ENCODE measurements at regions not wholly inside any gene's neighbourhood (a gene's known extent, or its start where the extent isn't known, plus 50 kb on each side); places are given as distances from the start of the nearest gene placed in this dataset.
"Not testable (repeated sequence)": the region's sequence is repeated elsewhere in the genome, so short reads cannot be mapped to it uniquely, and the experiment has no call there.

- DNase-seq (ENCODE audit: low spot score): not testable (repeated sequence)
Measured at GRCh38 chr1:91207691-91208090, 185.9 kb upstream of the ZNF644 start.

GRCh38 chr1:91204150-91204549 is 182.3 kb upstream of the ZNF644 start:
- not testable (repeated sequence) for DNase-seq (ENCODE audit: low spot score)

DNA sequence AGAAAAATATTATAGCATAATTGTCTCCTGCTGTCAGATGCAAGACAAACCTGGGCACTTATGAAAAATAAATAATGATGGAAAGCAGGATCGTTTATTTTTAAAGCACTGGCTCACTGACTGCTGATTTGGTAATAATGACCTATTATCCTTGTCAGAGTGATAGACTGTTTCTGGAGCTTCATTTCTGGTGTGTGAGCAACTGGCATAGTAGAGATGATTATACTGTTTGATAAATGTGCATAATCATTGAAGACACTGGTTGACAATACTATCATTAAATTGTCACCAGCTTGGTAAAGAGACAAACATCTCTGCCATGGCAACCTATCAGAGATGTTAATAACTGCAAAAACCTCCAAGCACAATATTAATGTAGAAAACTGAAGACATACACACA is 179.9 kb upstream of the ZNF644 start:
- DNase-seq (ENCODE audit: low spot score): no peak

DNA sequence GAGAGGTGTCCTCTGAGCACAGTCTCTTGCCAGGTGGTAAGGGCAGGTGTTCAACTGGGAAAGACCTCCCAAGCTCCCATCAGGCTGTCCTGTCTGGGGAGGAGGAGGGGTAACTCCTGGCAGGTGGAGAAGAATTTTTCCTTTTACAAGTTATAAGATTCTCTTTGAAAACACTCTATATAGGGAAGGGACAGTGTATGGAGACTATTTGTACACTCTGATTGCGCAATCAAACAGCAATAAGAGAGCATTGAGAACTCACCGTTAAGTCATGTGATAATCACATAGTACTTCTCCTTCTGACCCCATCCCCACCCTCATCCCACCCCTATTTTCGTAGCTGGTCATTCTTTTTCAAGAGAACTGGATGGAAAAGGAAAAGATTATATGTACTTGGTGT is 179.3 kb upstream of the ZNF644 start:
- DNase-seq (ENCODE audit: low spot score): no peak

GRCh38 chr1:91200675-91201074 is 178.8 kb upstream of the ZNF644 start:
- DNase-seq (ENCODE audit: low spot score): no peak

- no peak for DNase-seq (ENCODE audit: low spot score)
Measured at GRCh38 chr1:91199988-91200387, 178.2 kb upstream of the ZNF644 start.

DNA sequence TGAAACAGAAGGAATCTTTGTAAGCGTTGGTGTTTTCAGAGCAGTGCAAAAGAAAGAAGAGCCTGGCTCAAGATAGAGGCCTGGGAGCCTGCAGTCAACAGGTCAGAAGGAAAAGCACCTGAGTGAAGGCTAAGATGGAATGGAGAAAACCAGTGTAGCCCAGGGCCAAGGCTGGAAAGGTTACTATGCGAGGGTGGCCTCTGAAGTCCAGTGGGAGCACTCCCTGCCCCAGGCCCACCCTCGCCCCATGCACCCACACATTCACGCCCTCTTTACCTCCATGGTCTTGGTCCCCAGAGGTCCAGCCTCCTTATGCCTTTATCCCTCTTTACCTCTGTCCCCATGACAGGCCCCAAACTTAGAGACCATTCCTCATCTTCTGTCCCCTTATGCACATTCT is 169.2 kb upstream of the ZNF644 start:
- no peak for DNase-seq (ENCODE audit: low spot score)

DNA sequence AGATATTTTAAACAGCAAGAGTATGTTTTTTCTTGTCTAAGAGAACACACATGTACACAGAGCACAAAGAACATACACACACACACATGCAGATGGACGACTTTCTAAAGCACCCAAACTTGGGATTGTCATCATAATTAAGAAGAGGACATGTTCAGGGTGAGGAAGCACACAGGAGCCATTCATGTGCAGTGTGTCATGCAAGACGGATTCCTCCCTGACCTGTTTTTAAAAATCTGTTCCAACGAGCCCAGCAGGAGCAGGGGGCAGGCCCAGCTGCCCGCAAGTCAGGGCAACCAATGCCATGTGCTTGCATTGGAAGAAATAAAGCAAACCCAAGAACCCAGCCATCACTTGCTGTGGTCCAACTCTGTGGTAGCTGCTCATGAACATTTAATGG is 167.3 kb upstream of the ZNF644 start:
- no peak for DNase-seq (ENCODE audit: low spot score)

GRCh38 chr1:91182807-91183206 is 161.0 kb upstream of the ZNF644 start:
- not testable (repeated sequence) for DNase-seq (ENCODE audit: low spot score)

DNA sequence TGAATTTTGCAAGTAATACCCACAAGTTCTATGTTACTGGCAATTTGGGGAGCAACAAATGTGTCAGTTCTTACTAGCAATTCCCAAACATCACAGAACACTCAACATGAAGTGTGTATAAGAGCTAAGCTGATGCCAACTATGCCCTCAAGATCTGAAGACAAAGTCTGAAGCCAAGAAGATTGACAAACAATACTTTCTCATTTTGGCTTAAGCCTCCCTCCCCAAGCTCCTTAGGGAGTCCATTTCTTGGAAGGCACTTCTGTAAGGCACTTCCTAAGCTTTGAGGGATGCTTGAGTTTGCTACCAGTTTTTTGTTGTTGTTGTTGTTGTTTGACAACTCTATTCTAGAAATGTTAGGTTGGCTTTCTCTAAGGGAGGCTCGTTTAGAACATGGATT is 154.4 kb upstream of the ZNF644 start:
- DNase-seq (ENCODE audit: low spot score): no peak

DNA sequence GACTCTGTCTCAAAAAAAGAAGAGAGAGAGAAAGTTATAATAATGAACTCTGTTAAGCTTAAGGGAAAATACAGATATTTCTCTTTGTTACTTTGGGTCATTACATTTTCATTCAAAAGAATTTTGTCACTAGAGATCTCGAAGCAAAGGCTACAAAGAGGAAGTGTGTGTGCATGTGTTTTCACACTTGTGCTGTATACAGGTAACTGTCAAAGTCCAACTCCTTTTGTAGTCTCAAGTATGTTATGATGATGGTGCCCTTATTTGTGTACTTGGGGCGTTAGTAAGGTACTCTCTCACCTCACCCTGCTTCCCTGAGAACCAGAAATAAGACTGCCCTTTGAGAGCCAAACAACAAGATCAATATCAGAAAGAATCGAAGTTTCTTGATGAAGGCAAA is 152.9 kb upstream of the ZNF644 start:
- no peak for DNase-seq (ENCODE audit: low spot score)

- no peak for DNase-seq (ENCODE audit: low spot score)
Measured at GRCh38 chr1:91173346-91173890, 151.6 kb upstream of the ZNF644 start.

- no peak for DNase-seq (ENCODE audit: low spot score)
Measured at GRCh38 chr1:91172541-91172940, 150.7 kb upstream of the ZNF644 start.

DNA sequence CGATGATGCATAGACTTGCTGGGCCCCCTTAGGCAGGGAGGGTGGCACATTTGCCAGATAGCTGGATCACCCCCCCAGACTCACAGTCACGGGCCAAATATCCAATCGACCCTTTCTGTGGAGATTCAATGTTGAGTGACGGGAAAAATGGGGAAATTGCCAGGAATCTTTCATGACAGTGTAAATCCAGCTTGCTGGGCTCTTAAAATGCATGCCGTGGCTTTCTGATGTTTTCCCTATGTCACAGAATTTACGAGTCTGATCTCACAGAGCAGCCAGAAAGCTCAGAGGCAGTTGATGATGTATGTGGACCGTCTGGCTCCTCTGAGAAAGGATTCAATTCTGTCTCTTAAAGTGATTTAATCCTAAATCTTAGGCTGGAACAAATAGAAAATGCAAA is 150.1 kb upstream of the ZNF644 start:
- no peak for DNase-seq (ENCODE audit: low spot score)

- DNase-seq (ENCODE audit: low spot score): no peak
Measured at GRCh38 chr1:91170571-91170970, 148.7 kb upstream of the ZNF644 start.

DNA sequence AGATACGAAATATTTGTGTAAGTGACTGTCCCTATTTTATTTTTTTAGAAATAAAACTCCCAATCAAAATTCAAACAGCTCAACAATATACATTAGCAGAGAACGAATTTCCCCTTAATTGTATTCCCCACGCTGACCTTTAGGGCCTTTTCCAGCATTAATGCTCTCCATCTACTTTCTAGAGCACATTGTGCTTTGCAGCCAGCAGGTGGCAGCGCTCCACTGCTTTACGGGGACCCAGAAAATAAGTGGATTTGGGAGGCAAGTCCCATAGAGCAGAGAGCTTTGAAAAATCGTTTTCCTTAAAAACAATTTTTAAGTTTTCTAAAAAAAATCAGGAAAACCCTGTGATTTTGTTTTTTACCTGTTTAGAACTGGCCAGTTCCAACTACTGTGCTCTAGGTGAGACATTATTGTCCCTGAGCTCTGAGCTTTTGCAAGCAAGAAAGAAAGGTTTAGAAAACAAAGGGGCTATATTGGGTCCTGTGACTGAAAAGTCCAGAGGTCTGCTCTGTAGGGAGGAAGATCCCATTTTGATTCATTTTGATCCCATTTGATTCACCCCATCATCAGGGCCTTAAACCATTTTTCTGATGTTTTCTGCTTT is 144.4 kb upstream of the ZNF644 start:
- DNase-seq (ENCODE audit: low spot score): no peak

GRCh38 chr1:91165033-91165654 is 143.3 kb upstream of the ZNF644 start:
- DNase-seq (ENCODE audit: low spot score): peak; percentile 82

- DNase-seq (ENCODE audit: low spot score): no peak
Measured at GRCh38 chr1:91162613-91163012, 140.8 kb upstream of the ZNF644 start.

DNA sequence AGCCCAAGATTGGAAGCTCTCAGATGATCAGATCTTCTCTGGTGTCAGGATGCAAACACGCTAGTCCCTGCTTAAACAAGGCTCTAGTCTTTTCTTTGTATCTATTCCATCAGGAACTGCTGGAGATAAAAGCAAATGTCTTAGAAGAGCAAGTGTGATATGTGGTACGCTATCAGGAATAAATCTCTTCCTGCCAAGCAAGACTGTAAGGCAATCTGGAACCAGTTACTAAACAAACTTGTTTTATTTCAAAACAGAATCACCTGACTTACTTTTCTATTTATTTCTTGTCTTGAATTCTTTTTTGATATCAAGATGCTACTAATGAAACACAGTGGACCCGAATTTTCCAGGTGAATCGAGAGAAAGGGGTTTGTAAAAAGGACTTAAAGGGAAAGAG is 139.9 kb upstream of the ZNF644 start:
- DNase-seq (ENCODE audit: low spot score): no peak

DNA sequence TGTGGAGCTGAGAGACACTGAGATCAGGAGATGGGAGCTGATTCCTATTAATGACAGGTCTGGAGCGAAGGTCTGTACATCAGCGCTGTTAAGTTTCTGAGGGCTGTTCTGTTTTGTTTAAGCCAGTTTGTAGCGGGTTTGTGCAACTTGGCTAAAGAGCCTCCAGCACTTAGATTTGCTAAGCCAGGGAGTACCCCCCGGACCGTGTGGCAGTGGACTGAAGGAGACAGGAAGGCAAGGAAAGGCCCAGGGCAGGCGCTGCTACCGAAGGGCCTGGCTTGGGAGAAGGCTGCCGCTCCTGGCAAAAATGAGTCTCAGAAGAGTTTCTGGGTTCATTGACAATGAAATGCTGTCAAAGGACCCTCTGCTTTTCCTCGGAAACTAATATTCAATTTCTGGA is 139.3 kb upstream of the ZNF644 start:
- DNase-seq (ENCODE audit: low spot score): no peak

DNA sequence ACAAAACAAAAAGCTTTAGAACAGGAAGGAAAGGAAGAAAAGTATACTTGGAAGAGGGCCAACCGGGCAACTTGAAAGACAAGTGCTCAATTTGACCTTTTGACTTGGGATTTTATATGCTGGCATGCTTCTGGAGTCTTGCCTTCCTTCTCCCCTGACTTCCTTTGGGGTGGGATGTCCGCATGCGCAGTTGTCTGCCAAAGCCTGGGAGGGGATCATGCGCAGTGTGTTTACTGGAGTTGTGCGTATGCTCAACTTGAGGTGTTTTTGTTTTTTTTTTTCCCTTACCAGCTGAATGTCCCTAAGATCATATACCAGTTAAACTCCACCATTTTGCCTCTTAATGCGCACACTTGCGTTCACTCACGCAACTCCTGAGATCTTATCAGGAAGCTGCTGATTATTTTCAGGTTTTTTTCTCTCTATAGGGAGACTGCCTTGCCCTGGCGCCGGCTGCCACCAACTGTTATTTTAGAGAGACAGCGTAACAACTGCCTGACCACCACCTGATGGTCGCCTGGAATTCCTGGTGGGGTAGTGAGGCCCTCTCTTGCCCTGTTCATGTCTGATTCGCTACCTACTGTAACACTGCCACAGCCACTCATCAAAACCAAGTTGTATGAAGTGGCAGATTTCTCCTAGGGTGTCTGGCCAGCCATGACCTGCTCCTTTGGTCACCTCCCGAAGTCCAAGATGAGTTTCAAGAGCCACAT is 138.7 kb upstream of the ZNF644 start:
- no peak for DNase-seq (ENCODE audit: low spot score)

GRCh38 chr1:91153341-91153740 is 131.5 kb upstream of the ZNF644 start:
- DNase-seq (ENCODE audit: low spot score): no peak

DNA sequence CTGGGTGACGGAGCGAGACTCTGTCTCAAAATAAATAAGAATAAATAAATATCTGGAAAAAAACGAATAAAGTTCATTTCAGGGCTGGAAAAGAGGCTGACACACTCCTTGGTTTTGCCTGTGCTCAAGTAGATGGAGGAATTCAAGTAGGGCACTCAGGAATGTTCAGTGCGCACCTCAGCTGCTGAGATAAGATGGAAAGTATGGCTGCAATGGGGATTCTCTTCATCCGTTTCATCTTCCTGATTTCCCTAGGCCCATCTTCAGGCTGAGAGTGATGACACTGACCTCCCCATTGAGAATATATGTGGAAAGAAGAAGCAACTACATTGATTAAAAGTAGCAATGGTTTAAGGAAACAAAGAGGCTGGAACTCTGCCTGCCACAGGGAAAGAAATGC is 130.5 kb upstream of the ZNF644 start:
- DNase-seq (ENCODE audit: low spot score): no peak

Measured in left forelimb (tissue), 1 donor.